ENCODE measurements at regions not wholly inside any gene's neighbourhood (a gene's known extent, or its start where the extent isn't known, plus 50 kb on each side); places are given as distances from the start of the nearest gene placed in this dataset.

DNA sequence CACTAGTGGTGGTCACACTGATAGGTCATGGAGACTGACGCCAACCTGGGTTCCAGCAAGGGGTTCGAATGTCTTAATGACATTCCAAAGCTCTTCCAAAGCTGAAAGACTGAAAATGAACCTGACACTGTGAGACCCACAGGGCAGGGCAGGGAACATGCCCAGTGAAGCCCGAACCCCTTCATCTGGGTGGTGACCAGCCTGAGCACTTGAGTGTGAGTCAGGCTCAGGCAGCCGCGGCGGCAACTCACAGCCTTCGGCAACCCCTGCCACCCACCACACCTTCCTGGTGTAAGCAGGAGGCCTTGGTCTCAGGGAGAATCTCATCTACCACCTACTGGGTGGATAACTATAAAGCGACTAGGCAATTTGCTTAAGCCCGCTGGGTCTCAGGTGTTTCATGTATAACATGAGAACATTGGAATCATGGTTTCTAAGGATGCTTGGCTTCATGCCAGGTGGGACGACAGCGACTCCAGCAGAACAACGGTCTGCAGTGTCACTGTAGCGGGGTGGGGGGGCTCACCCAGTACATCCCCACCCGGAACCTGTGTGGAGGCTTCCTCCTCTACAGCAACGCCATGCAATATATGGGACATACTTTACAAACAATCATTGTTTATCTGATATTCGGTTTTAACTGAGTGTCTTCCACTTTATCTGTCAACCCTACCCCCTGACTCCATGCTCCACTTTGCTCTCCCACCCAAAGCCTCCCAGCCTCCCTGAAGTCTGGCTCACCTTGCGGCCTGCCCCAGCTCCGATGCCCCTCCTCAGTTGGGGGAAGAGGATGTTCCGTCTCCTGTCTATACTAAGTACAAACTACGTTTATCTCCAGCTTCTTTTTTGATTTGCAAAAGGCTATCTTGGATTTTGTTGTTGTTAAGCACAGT lies 125.0 kb upstream of the MEF2A start:
- peaks cover 0 to 51% (median 42%) of the 10 kb centered on the region in 4 donors for H3K4me1 ChIP-seq
- DNase-seq: peak; percentile 28
- intact Hi-C loops (cut with DNase I): no loop called here
- no peaks in the 10 kb centered on the region for H3K27me3 ChIP-seq
- no peaks in the 10 kb centered on the region for H3K36me3 ChIP-seq
- H3K27ac ChIP-seq: peak overlapping the region in 3 of 4 donors; percentile 66 to 80 (median 79)
- TF ChIP-seq EP300 (IDR thresholded peaks at IDR 0.05) (no peak), POLR2A (IDR thresholded peaks at IDR 0.05) (no peak), POLR2AphosphoS5 (IDR thresholded peaks at IDR 0.05) (no peak)
- TF ChIP-seq, protein P1, sequence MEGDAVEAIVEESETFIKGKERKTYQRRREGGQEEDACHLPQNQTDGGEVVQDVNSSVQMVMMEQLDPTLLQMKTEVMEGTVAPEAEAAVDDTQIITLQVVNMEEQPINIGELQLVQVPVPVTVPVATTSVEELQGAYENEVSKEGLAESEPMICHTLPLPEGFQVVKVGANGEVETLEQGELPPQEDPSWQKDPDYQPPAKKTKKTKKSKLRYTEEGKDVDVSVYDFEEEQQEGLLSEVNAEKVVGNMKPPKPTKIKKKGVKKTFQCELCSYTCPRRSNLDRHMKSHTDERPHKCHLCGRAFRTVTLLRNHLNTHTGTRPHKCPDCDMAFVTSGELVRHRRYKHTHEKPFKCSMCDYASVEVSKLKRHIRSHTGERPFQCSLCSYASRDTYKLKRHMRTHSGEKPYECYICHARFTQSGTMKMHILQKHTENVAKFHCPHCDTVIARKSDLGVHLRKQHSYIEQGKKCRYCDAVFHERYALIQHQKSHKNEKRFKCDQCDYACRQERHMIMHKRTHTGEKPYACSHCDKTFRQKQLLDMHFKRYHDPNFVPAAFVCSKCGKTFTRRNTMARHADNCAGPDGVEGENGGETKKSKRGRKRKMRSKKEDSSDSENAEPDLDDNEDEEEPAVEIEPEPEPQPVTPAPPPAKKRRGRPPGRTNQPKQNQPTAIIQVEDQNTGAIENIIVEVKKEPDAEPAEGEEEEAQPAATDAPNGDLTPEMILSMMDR (IDR thresholded peaks at IDR 0.05): no peak
- H3K4me3 ChIP-seq: no peak overlapping the region
- no peaks in the 10 kb centered on the region for H3K9me3 ChIP-seq
- 85 to 90% methylated on average over 20 of the region's 20 CpGs for WGBS, 2 donors

DNA sequence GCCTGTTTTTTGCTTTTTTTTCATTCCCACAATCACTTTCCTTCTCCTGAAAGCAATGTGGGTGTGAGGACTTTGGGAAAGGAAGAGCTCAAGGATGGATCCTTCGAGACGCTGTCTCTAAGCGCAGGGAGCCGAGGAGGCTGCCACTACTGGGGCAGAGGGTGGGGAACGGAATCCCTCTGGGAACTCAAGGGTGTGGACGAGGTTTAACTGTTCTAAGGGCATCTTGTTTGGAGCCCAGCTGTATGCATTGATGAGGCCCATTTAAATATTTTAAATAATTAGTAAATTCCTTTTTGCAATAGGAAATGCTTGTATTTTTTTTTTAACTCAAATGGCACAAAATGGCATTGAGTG lies 124.4 kb upstream of the MEF2A start:
- TF ChIP-seq EP300 (IDR thresholded peaks at IDR 0.05) (no peak), POLR2AphosphoS5 (IDR thresholded peaks at IDR 0.05) (no peak), POLR2A (IDR thresholded peaks at IDR 0.05) (no peak)
- TF ChIP-seq, protein P1 (IDR thresholded peaks at IDR 0.05): no peak
- 88 to 92% methylated on average over 6 of the region's 6 CpGs for WGBS, 2 donors
- DNase-seq: no peak
- Histone ChIP-seq H3K9me3 (no peaks in the 10 kb centered on the region), H3K36me3 (no peaks in the 10 kb centered on the region), H3K27ac (peak overlapping the region in 3 of 4 donors; percentile 66 to 80 (median 79)), H3K4me3 (no peak overlapping the region), H3K27me3 (no peaks in the 10 kb centered on the region), H3K4me1 (peaks cover 0 to 46% (median 39%) of the 10 kb centered on the region in 4 donors)
- intact Hi-C loops (cut with DNase I): no loop called here

DNA sequence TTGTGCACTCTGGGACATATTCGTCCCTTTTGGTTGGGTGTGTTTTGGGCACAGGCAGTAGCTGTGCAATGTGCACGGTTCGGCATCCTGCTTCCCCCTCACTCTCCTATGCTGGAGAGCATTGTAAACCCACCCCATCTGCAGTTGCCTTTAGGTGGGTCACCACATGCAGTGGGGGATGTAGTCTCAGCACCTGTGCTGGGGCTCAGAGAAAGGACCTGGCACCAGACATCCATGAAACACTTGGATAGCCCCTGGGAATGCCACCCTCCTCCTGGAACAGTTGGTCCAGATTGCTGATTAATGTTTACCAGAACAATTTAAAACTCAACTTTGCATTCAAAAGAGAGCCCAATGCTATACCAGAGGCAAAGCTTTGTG lies 123.9 kb upstream of the MEF2A start:
- Histone ChIP-seq H3K36me3 (no peaks in the 10 kb centered on the region), H3K27me3 (no peaks in the 10 kb centered on the region), H3K4me3 (no peak overlapping the region), H3K27ac (peak overlapping the region; percentile 23 to 80 (median 72)), H3K9me3 (no peaks in the 10 kb centered on the region), H3K4me1 (peaks cover 0 to 46% (median 39%) of the 10 kb centered on the region in 4 donors)
- no peak for TF ChIP-seq POLR2A (IDR thresholded peaks at IDR 0.05)
- no peak for TF ChIP-seq EP300 (IDR thresholded peaks at IDR 0.05)
- TF ChIP-seq POLR2AphosphoS5 (IDR thresholded peaks at IDR 0.05): no peak
- TF ChIP-seq, protein P1 (IDR thresholded peaks at IDR 0.05): no peak
- intact Hi-C loops (cut with DNase I): no loop called here
- WGBS, 2 donors: 81% methylated on average over 3 of the region's 3 CpGs
- peak; percentile 43 for DNase-seq

DNA sequence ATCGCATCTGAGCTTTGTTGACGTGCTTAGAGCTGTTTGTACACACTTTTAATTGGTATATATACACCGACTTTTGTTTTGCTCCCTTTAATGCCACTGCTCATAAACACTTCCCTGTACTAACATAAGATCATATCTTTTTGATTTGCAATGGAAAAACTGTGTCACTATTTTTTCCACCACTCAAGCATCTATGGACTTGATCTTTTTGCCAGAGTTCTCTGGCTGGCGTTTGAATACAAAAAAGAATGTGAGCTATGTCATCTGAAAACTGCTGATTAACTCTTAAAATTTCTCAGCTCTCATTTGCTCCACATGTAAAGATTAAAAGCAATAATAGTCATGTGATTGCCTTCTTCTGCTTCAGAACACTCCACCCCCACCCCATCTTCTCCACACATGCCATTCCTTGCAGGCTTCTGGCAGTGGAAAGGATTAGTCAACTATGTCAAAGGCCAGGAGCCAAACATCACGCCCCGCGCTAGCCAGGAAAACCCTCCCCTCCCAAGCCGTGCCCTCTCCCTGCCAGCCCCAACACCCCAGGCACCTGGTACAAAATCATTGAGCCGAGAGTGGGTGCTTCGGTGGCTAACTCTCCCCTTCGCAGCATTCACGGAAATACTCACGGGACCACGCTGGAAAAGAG lies 123.4 kb upstream of the MEF2A start:
- peak overlapping the region in 1 of 4 donors; percentile 5 for H3K4me3 ChIP-seq
- WGBS, 2 donors: 18 to 43% methylated on average over 14 of the region's 14 CpGs

More for the DNA sequence above, 123.4 kb upstream of the MEF2A start:
- peak; percentile 78 for DNase-seq
- H3K9me3 ChIP-seq: no peaks in the 10 kb centered on the region
- no peaks in the 10 kb centered on the region for H3K27me3 ChIP-seq
- TF ChIP-seq POLR2A (IDR thresholded peaks at IDR 0.05) (no peak), EP300 (IDR thresholded peaks at IDR 0.05) (peak in 1 of 4 donors; percentile 14), POLR2AphosphoS5 (IDR thresholded peaks at IDR 0.05) (peak in 3 of 4 donors; percentile 44 to 51 (median 48))
- TF ChIP-seq, protein P1 (IDR thresholded peaks at IDR 0.05): no peak
- H3K4me1 ChIP-seq: peaks cover 0 to 46% (median 38%) of the 10 kb centered on the region in 4 donors
- no peaks in the 10 kb centered on the region for H3K36me3 ChIP-seq
- intact Hi-C loops (cut with DNase I): no loop called here
- peak overlapping the region; percentile 23 to 80 (median 72) for H3K27ac ChIP-seq

All from sigmoid colon (tissue), 6 donors.